SK-N-SH (cell line): ENCODE measurements at regions not wholly inside any gene's neighbourhood (a gene's known extent, or its start where the extent isn't known, plus 50 kb on each side); places are given as distances from the start of the nearest gene placed in this dataset.

Source experiments
- CTCF ChIA-PET: fragments of 300-600, 350-600 bp; formaldehyde crosslinking; extraction: SDS; loops from one replicate; lab custom pipeline; 2021; lab: Yijun Ruan, JAX
- POLR2A ChIA-PET: fragments of 350-600 bp; sonication (Branson Sonifier 250); formaldehyde crosslinking; extraction: SDS; loops from one replicate; lab custom pipeline; 2020; ENCODE audit warnings: antibody characterized with exemption, inconsistent platforms; lab: Yijun Ruan, JAX
- DNase-seq: peaks from one replicate; pipeline ENCODE4 v3.0.0; 2012
- H2AFZ ChIP-seq: fragments of 200-600 bp; sonication (generic); 2 replicates; pipeline ENCODE4 v1.8.1; 2016; ENCODE audit warnings: antibody characterized with exemption, mild to moderate bottlenecking, low read depth
- H3F3A ChIP-seq: fragments of 200-600 bp; sonication (generic); replicated peaks from 2 replicates; pipeline ENCODE3; 2016; ENCODE audit warnings: antibody characterized with exemption, mild to moderate bottlenecking; ENCODE audit not compliant: insufficient read depth
- H3K27ac ChIP-seq, 2 experiments: fragments of 200-500 bp in 1 of 2; fragments of 200-600 bp in 1 of 2; sonication (Bioruptor generic) in 1 of 2; sonication (generic), shearing (Covaris generic) in 1 of 2; 2 replicates each; pipeline versions ENCODE4 v1.5.1 to v1.6.1; 2014 to 2016; ENCODE audit warnings: low read depth in 2 of 2, inconsistent platforms in 1 of 2, low read length in 1 of 2, mild to moderate bottlenecking in 1 of 2, mixed read lengths in 1 of 2
- H3K27me3 ChIP-seq: fragments of 200-600 bp; sonication (generic), shearing (Covaris generic); 2 replicates; pipeline ENCODE4 v1.6.1; 2016; ENCODE audit warnings: mixed run types; ENCODE audit not compliant: insufficient read depth
- H3K36me3 ChIP-seq, 2 experiments: fragments of 200-500 bp in 1 of 2; fragments of 200-600 bp in 1 of 2; sonication (Bioruptor generic) in 1 of 2; sonication (generic) in 1 of 2; replicated peaks in 1 of 2; 2 replicates each; pipeline versions ENCODE3 to v1.5.1; 2014 to 2016; ENCODE audit warnings: low read length in 1 of 2, mild to moderate bottlenecking in 1 of 2; ENCODE audit not compliant: insufficient read depth in 2 of 2, control insufficient read depth in 1 of 2
- H3K4me1 ChIP-seq, 2 experiments: fragments of 200-500 bp in 1 of 2; fragments of 200-600 bp in 1 of 2; sonication (Bioruptor generic) in 1 of 2; sonication (generic), shearing (Covaris generic) in 1 of 2; 2 replicates each; pipeline versions ENCODE4 v1.5.1 to v1.6.1; 2014 to 2016; ENCODE audit warnings: low read depth in 1 of 2, low read length in 1 of 2, mixed run types in 1 of 2; ENCODE audit not compliant: insufficient read depth in 2 of 2, control insufficient read depth in 1 of 2
- H3K4me2 ChIP-seq: fragments of 200-600 bp; sonication (generic), shearing (Covaris generic); 2 replicates; pipeline ENCODE4 v1.6.1; 2017; ENCODE audit warnings: mixed run types
- H3K4me3 ChIP-seq, 2 experiments: fragments of 200-500 bp in 1 of 2; fragments of 200-600 bp in 1 of 2; sonication (Bioruptor generic) in 1 of 2; sonication (generic), shearing (Covaris generic) in 1 of 2; 2 replicates each; pipeline versions ENCODE4 v1.5.1 to v1.8.1; 2014 to 2016; ENCODE audit warnings: low read depth in 2 of 2, inconsistent platforms in 1 of 2, low read length in 1 of 2, mild to moderate bottlenecking in 1 of 2, mixed read lengths in 1 of 2, moderate library complexity in 1 of 2
- H3K79me2 ChIP-seq: fragments of 200-600 bp; sonication (generic); 2 replicates; pipeline ENCODE4 v1.8.1; 2017; ENCODE audit warnings: mild to moderate bottlenecking; ENCODE audit not compliant: insufficient read depth
- H3K9ac ChIP-seq: fragments of 200-600 bp; sonication (generic); 2 replicates; pipeline ENCODE4 v1.6.1; 2017; ENCODE audit warnings: mixed run types
- H3K9me2 ChIP-seq: fragments of 200-600 bp; sonication (generic); 2 replicates; pipeline ENCODE4 v1.6.1; 2017; ENCODE audit warnings: mixed run types
- H3K9me3 ChIP-seq: fragments of 200-600 bp; sonication (generic); 2 replicates; pipeline ENCODE4 v1.6.1; 2017; ENCODE audit warnings: mixed run types, mild to moderate bottlenecking, moderate library complexity
- H4K20me1 ChIP-seq: fragments of 200-600 bp; sonication (generic); 2 replicates; pipeline ENCODE4 v1.6.1; 2017; ENCODE audit warnings: mild to moderate bottlenecking, mixed run types; ENCODE audit not compliant: insufficient read depth
- CTCF ChIP-seq: fragments of 200-600 bp; sonication (generic); IDR thresholded peaks from 2 replicates; pipeline ENCODE4 v1.6.1; 2017; ENCODE audit warnings: antibody characterized with exemption, mild to moderate bottlenecking, moderate library complexity
- ELF1 ChIP-seq: IDR thresholded peaks from 2 replicates; pipeline ENCODE4 v1.4.0; 2012
- EZH2phosphoT487 ChIP-seq: fragments of 200-600 bp; sonication (generic); IDR thresholded peaks from 2 replicates; pipeline ENCODE4 v1.6.1; 2017; ENCODE audit warnings: low read depth, mixed run types, mild to moderate bottlenecking, antibody characterized with exemption, moderate library complexity, borderline replicate concordance
- FOSL2 ChIP-seq: IDR thresholded peaks from 2 replicates; pipeline ENCODE4 v1.4.0; 2012; ENCODE audit warnings: low read depth, mild to moderate bottlenecking, moderate library complexity, borderline replicate concordance
- GATA2 ChIP-seq: sonication (generic); formaldehyde crosslinking; IDR thresholded peaks from 2 replicates; pipeline ENCODE4 v1.5.0; 2020; ENCODE audit warnings: mild to moderate bottlenecking, missing genetic modification reagents
- JUND ChIP-seq: IDR thresholded peaks from 2 replicates; pipeline ENCODE4 v1.4.0; 2012
- MEF2A ChIP-seq: IDR thresholded peaks from 2 replicates; pipeline ENCODE4 v1.4.0; 2012; ENCODE audit warnings: low read depth, borderline replicate concordance
- NRF1 ChIP-seq: IDR thresholded peaks from 2 replicates; pipeline ENCODE4 v1.6.1; 2012; ENCODE audit warnings: low read depth, mild to moderate bottlenecking, low read length
- PBX3 ChIP-seq: IDR thresholded peaks from 2 replicates; pipeline ENCODE4; 2012
- RCOR1 ChIP-seq: fragments of 150-350 bp; IDR thresholded peaks from 2 replicates; pipeline ENCODE4 v1.6.1; 2017; ENCODE audit warnings: antibody characterized with exemption, low read length
- RFX5 ChIP-seq: IDR thresholded peaks from 2 replicates; pipeline ENCODE4 v1.6.1; 2012; ENCODE audit warnings: mild to moderate bottlenecking, improper control_type of control experiment, low read length
- RXRA ChIP-seq: IDR thresholded peaks from 2 replicates; pipeline ENCODE4 v1.4.0; 2012; ENCODE audit warnings: low read depth, mild to moderate bottlenecking, borderline replicate concordance
- SMC3 ChIP-seq: IDR thresholded peaks from 2 replicates; pipeline ENCODE4 v1.6.1; 2012; ENCODE audit warnings: low read depth, low read length, improper control_type of control experiment
- WGBS: methylation state at CpG from one replicate; pipeline ENCODE4 v1.1.6; 2017; ENCODE audit warnings: low lambda C conversion rate; 5-methylcytosine and 5-hydroxymethylcytosine counted together
- TF ChIP-seq, protein P1 (sequence below): IDR thresholded peaks from 2 replicates; pipeline ENCODE4 v1.4.0; 2012; ENCODE audit warnings: low read depth, borderline replicate concordance
- TF ChIP-seq, protein P2 (sequence below): fragments of 150-350 bp; IDR thresholded peaks from 2 replicates; pipeline ENCODE4 v1.6.1; 2017; ENCODE audit warnings: antibody characterized with exemption, low read length, low read depth, borderline replicate concordance
- TF ChIP-seq, protein P3 (sequence below): IDR thresholded peaks from 2 replicates; pipeline ENCODE4 v1.4.0; 2012; ENCODE audit warnings: low read depth, borderline replicate concordance

GRCh38 chr13:36752673-36753072 is 66.3 kb upstream of the RFXAP start:
- H3K9me2 ChIP-seq: no peaks in the 10 kb centered on the region
- H3K4me1 ChIP-seq: no peaks in the 10 kb centered on the region
- H4K20me1 ChIP-seq: no peaks in the 10 kb centered on the region
- POLR2A ChIA-PET: no interaction called here
- 29% methylated on average over 2 of the region's 2 CpGs for WGBS
- no peak overlapping the region for H3K4me2 ChIP-seq
- H2AFZ ChIP-seq: no peak overlapping the region; the same call in 1 of the 2 replicates
- no peak for DNase-seq
- no peaks in the 10 kb centered on the region for H3K9me3 ChIP-seq
- TF ChIP-seq RCOR1 (no peak), ELF1 (no peak), FOSL2 (no peak), JUND (no peak), RXRA (no peak), RFX5 (no peak), MEF2A (no peak), SMC3 (no peak), NRF1 (no peak), GATA2 (CRISPR knock-in tag) (no peak), EZH2phosphoT487 (no peak), PBX3 (no peak), CTCF (no peak)
- TF ChIP-seq, protein P1, sequence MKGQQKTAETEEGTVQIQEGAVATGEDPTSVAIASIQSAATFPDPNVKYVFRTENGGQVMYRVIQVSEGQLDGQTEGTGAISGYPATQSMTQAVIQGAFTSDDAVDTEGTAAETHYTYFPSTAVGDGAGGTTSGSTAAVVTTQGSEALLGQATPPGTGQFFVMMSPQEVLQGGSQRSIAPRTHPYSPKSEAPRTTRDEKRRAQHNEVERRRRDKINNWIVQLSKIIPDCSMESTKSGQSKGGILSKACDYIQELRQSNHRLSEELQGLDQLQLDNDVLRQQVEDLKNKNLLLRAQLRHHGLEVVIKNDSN: no peak
- TF ChIP-seq, protein P2, sequence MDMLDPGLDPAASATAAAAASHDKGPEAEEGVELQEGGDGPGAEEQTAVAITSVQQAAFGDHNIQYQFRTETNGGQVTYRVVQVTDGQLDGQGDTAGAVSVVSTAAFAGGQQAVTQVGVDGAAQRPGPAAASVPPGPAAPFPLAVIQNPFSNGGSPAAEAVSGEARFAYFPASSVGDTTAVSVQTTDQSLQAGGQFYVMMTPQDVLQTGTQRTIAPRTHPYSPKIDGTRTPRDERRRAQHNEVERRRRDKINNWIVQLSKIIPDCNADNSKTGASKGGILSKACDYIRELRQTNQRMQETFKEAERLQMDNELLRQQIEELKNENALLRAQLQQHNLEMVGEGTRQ: no peak
- TF ChIP-seq, protein P3, sequence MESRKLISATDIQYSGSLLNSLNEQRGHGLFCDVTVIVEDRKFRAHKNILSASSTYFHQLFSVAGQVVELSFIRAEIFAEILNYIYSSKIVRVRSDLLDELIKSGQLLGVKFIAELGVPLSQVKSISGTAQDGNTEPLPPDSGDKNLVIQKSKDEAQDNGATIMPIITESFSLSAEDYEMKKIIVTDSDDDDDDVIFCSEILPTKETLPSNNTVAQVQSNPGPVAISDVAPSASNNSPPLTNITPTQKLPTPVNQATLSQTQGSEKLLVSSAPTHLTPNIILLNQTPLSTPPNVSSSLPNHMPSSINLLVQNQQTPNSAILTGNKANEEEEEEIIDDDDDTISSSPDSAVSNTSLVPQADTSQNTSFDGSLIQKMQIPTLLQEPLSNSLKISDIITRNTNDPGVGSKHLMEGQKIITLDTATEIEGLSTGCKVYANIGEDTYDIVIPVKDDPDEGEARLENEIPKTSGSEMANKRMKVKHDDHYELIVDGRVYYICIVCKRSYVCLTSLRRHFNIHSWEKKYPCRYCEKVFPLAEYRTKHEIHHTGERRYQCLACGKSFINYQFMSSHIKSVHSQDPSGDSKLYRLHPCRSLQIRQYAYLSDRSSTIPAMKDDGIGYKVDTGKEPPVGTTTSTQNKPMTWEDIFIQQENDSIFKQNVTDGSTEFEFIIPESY: no peak
- no peak overlapping the region for H3K27ac ChIP-seq
- no peaks in the 10 kb centered on the region for H3K79me2 ChIP-seq
- no peaks in the 10 kb centered on the region for H3K36me3 ChIP-seq
- H3F3A ChIP-seq: peaks cover 5% of the 10 kb centered on the region
- no peak overlapping the region for H3K4me3 ChIP-seq
- no peak overlapping the region for H3K9ac ChIP-seq
- H3K27me3 ChIP-seq: no peaks in the 10 kb centered on the region
- CTCF ChIA-PET: interaction anchor here (1.8 to 1.9 kb wide), 2 partner anchors 16 to 17 kb away, joined by 4 to 6 read pairs; no protein-coding TSS in a partner anchor
